ENCODE measurements at regions not wholly inside any gene's neighbourhood (a gene's known extent, or its start where the extent isn't known, plus 50 kb on each side); places are given as distances from the start of the nearest gene placed in this dataset.
"Not testable (repeated sequence)": the region's sequence is repeated elsewhere in the genome, so short reads cannot be mapped to it uniquely, and the experiment has no call there.

GRCh38 chr17:20852990-20853370, 189.8 kb downstream of the USP22 start (continued):
- TF ChIP-seq AFF1 (IDR thresholded peaks at IDR 0.05; ENCODE audit: low read depth in 1 of 2, partially characterized antibody in 2 of 2) (no peak), CLOCK (CRISPR knock-in tag; IDR thresholded peaks at IDR 0.05; ENCODE audit: borderline replicate concordance) (no peak), CBFA2T2 (conservative IDR thresholded peaks at IDR 0.05) (no peak), CEBPG (CRISPR knock-in tag; IDR thresholded peaks at IDR 0.05) (no peak), CEBPG (tag; conservative IDR thresholded peaks at IDR 0.05 in 1 of 2, IDR thresholded peaks at IDR 0.05 in 1 of 2) (no peak), BCL6 (CRISPR knock-in tag; IDR thresholded peaks at IDR 0.05) (no peak), SRSF9 (IDR thresholded peaks at IDR 0.05; ENCODE audit: borderline replicate concordance, low read depth, low read length) (no peak), GABPB1 (CRISPR knock-in tag; IDR thresholded peaks at IDR 0.05) (no peak), TAL1 (IDR thresholded peaks at IDR 0.05) (no peak), ZNF512 (tag; IDR thresholded peaks at IDR 0.05) (no peak), SMAD2 (IDR thresholded peaks at IDR 0.05; ENCODE audit: low read depth, low read length) (no peak), JUND (IDR thresholded peaks at IDR 0.05; ENCODE audit: borderline replicate concordance, low read depth, low read length) (no peak), JUND (tag; IDR thresholded peaks at IDR 0.05; ENCODE audit: borderline replicate concordance, low read depth, low read length) (no peak)

GRCh38 chr17:20855910-20856470, 186.8 kb downstream of the USP22 start:
- H3K27me3 ChIP-seq (ENCODE audit: control insufficient read depth in 2 of 2, insufficient read depth in 2 of 2, low read length in 2 of 2); H3K36me3 ChIP-seq (ENCODE audit: control insufficient read depth, insufficient read depth, low read length); H4K20me1 ChIP-seq (replicated peaks; ENCODE audit: control insufficient read depth, insufficient read depth, low read length); DNase-seq (ENCODE audit: extremely low read depth in 1 of 4, low spot score in 3 of 4); H3K9ac ChIP-seq (ENCODE audit: insufficient read depth in 1 of 2, low read depth in 2 of 2, low read length in 2 of 2); H3K79me2 ChIP-seq (ENCODE audit: control insufficient read depth, insufficient read depth, low read length); H3K9me3 ChIP-seq (replicated peaks; ENCODE audit: control insufficient read depth, insufficient read depth, low read depth, low read length); H3K4me2 ChIP-seq (ENCODE audit: insufficient read depth, low read length); H3K27ac ChIP-seq (ENCODE audit: extremely low read depth, low read depth, low read length); BruUV-seq (replicated peaks); H3K4me3 ChIP-seq; ATAC-seq; H3K4me1 ChIP-seq (replicated peaks in 1 of 2; ENCODE audit: control insufficient read depth in 2 of 2, insufficient read depth in 2 of 2, low read length in 2 of 2); FAIRE-seq; intact Hi-C loops (cut with micrococcal nuclease); H3K9me1 ChIP-seq (ENCODE audit: control insufficient read depth, insufficient read depth, low read length); H2AFZ ChIP-seq (ENCODE audit: low read depth, low read length); CTCF ChIA-PET (ENCODE audit: low intra/inter-chr PET ratio): not testable (repeated sequence)
- WGBS (ENCODE audit: insufficient coverage, low coverage, missing lambda C conversion rate), result 63% methylated on average over 2 of the region's 2 CpGs
- POLR2A ChIA-PET, result interaction anchor here (1.6 kb wide), 1 partner anchor 11 kb away, joined by 13 read pairs; no protein-coding TSS in a partner anchor
- in situ Hi-C loops (cut with MboI), result loop anchor here (10.0 to 25.0 kb wide), 2 partner anchors 1231 to 1699 kb away; no protein-coding TSS in a partner anchor
